HL-60 (cell line): ENCODE measurements at regions not wholly inside any gene's neighbourhood (a gene's known extent, or its start where the extent isn't known, plus 50 kb on each side); places are given as distances from the start of the nearest gene placed in this dataset.

Source experiments
- DNase-seq, 2 experiments: peaks; one replicate each; pipeline ENCODE4 v3.0.0-alpha.2; 2010 to 2020; ENCODE audit warnings: low read depth in 1 of 2, low spot score in 1 of 2
- H3K27ac ChIP-seq: fragments of 250-450 bp; sonication (Bioruptor Pico); replicated peaks from 2 replicates; pipeline ENCODE4 v1.5.1; 2020; ENCODE audit warnings: mild to moderate bottlenecking, moderate library complexity
- H3K27me3 ChIP-seq: fragments of 250-450 bp; sonication (Bioruptor Pico); 2 replicates; pipeline ENCODE4 v1.5.1; 2021; ENCODE audit warnings: mild to moderate bottlenecking, moderate library complexity; ENCODE audit not compliant: insufficient read depth, poor library complexity, severe bottlenecking
- H3K4me3 ChIP-seq: replicated peaks from 2 replicates; pipeline ENCODE4 v1.5.1; 2011; ENCODE audit warnings: mild to moderate bottlenecking, control low read depth, low read length; ENCODE audit not compliant: insufficient read depth
- GABPA ChIP-seq: IDR thresholded peaks from 2 replicates; pipeline ENCODE4 v1.6.1; 2012; ENCODE audit warnings: low read depth
- POLR2AphosphoS5 ChIP-seq: IDR thresholded peaks from 2 replicates; pipeline ENCODE4 v1.6.1; 2012; ENCODE audit warnings: low read depth
- SPI1 ChIP-seq: IDR thresholded peaks from 2 replicates; pipeline ENCODE4 v1.6.1; 2012; ENCODE audit warnings: low read depth, mild to moderate bottlenecking, borderline replicate concordance
- TF ChIP-seq, protein P1 (sequence below): IDR thresholded peaks from one replicate; pipeline ENCODE4 v1.5.1; 2011; ENCODE audit warnings: low read length, control low read depth, inconsistent platforms; ENCODE audit not compliant: insufficient read depth
- TF ChIP-seq, protein P2 (sequence below): IDR thresholded peaks from 2 replicates; pipeline ENCODE4 v1.6.1; 2012; ENCODE audit warnings: low read depth; ENCODE audit not compliant: insufficient replicate concordance

DNA sequence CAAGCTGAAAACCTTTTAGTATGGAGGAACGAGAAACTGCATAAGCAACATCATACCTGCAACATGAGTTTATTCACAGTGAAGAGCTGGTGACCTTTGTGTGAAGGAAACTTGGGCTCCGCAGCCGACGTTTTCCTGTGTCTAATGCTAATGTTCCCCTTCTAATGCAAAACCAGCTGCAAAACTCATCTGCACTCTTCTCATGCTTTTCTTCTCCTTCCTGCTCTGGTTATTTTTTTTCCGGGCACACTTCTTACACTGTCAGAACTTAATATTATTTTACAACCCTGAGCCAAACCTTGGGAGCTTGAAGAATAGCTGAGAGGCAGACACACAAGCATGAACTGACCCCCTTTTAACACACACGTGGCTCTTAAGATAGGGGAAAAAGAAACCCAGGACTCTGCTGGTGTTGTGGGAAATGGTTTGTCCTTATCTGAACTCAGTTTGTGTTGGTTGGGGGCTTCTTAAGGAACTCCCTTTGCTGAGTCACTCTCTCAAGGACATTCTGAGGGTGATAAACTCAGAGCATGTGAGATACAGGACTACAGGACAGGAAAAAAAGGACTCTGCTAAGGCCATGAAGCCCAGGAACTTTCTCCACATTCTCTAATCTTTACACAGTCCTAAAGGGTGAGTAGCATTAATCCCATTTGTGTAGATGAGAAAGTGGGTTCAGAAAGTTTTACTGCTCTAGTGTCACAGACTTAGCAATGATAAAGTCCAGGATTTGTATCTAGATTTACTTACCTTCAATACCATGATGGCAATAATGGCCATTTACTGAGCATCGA lies 439.3 kb upstream of the TRIB2 start:
- Histone ChIP-seq H3K27me3 (no peaks in the 10 kb centered on the region), H3K4me3 (no peak overlapping the region), H3K27ac (no peak overlapping the region)
- TF ChIP-seq GABPA, result no peak
- no peak for TF ChIP-seq POLR2AphosphoS5
- TF ChIP-seq SPI1, result no peak
- TF ChIP-seq, protein P1, sequence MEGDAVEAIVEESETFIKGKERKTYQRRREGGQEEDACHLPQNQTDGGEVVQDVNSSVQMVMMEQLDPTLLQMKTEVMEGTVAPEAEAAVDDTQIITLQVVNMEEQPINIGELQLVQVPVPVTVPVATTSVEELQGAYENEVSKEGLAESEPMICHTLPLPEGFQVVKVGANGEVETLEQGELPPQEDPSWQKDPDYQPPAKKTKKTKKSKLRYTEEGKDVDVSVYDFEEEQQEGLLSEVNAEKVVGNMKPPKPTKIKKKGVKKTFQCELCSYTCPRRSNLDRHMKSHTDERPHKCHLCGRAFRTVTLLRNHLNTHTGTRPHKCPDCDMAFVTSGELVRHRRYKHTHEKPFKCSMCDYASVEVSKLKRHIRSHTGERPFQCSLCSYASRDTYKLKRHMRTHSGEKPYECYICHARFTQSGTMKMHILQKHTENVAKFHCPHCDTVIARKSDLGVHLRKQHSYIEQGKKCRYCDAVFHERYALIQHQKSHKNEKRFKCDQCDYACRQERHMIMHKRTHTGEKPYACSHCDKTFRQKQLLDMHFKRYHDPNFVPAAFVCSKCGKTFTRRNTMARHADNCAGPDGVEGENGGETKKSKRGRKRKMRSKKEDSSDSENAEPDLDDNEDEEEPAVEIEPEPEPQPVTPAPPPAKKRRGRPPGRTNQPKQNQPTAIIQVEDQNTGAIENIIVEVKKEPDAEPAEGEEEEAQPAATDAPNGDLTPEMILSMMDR, result no peak
- TF ChIP-seq, protein P2, sequence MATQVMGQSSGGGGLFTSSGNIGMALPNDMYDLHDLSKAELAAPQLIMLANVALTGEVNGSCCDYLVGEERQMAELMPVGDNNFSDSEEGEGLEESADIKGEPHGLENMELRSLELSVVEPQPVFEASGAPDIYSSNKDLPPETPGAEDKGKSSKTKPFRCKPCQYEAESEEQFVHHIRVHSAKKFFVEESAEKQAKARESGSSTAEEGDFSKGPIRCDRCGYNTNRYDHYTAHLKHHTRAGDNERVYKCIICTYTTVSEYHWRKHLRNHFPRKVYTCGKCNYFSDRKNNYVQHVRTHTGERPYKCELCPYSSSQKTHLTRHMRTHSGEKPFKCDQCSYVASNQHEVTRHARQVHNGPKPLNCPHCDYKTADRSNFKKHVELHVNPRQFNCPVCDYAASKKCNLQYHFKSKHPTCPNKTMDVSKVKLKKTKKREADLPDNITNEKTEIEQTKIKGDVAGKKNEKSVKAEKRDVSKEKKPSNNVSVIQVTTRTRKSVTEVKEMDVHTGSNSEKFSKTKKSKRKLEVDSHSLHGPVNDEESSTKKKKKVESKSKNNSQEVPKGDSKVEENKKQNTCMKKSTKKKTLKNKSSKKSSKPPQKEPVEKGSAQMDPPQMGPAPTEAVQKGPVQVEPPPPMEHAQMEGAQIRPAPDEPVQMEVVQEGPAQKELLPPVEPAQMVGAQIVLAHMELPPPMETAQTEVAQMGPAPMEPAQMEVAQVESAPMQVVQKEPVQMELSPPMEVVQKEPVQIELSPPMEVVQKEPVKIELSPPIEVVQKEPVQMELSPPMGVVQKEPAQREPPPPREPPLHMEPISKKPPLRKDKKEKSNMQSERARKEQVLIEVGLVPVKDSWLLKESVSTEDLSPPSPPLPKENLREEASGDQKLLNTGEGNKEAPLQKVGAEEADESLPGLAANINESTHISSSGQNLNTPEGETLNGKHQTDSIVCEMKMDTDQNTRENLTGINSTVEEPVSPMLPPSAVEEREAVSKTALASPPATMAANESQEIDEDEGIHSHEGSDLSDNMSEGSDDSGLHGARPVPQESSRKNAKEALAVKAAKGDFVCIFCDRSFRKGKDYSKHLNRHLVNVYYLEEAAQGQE, result no peak
- no peak for DNase-seq

DNA sequence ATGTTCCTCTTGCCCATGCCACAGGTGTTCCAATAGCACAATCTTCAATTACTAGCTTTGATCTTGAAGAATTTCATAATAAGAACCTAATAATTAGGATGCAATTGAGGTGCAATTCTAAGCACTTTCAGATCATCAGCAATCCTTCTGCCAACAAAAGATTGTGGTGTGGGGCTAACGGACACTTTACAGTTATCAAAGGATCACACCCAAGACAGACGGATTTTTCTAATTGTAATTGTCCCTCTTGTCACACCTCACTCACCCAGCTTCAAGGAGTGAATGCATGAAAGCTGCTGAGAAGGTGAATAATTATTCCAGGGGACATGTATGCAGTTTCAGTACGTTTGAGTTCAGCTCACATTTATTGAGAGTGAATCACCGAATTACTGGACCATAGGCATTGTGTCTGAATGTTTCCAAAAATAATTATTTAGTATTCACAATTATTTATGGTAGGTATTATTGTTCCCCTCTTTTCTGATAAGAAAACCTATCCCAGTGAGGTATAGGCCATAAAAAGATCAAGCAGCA lies 438.5 kb upstream of the TRIB2 start:
- H3K27me3 ChIP-seq, result no peaks in the 10 kb centered on the region
- no peak for DNase-seq
- no peak overlapping the region for H3K4me3 ChIP-seq
- H3K27ac ChIP-seq, result no peak overlapping the region
- TF ChIP-seq, protein P2, result no peak
- TF ChIP-seq GABPA, result no peak
- TF ChIP-seq POLR2AphosphoS5, result no peak
- TF ChIP-seq, protein P1, result no peak
- TF ChIP-seq SPI1, result no peak

DNA sequence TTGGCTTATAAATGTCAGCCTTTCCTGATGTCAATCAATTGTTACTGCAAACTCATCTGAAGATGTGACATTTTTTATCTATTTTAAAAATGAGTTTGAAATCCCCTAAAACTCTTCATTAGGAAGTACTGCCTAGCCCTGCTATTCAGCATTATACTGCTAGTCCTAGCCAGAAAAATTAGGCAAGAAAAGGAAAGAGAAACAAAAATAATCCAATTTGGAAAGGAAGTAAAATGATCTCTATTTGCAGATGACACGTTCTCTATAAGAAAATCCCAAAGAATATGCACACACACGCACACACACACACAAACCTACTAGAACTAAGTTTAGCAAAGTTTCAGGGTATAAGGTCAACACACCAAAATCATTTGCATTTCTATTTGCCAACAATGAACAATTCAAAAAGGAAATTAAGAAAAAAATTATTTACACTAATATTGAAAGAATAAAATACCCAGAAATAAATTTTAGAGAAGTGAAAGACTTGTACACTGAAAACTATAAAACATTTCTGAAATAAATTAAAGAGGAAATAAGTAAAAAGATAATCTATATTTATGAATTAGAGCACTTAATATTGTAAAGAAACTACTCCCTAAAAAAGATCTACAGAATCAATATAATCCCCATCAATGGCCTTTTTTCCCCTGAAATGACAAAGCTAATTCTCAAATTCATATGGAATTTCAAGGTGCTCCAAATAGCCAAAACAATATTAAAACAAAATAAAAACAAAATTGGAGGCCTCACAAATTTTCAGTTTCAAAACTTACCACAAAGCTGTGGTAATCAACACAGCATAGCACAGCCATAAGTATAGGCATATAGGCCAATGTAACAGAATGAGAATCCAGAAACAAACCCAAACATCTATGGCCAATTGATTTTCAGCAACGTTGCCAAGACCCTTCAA lies 433.7 kb upstream of the TRIB2 start:
- H3K27me3 ChIP-seq, result no peaks in the 10 kb centered on the region
- no peak overlapping the region for H3K4me3 ChIP-seq
- TF ChIP-seq, protein P1, result no peak
- TF ChIP-seq POLR2AphosphoS5, result no peak
- TF ChIP-seq GABPA, result no peak
- TF ChIP-seq, protein P2, result no peak
- no peak for TF ChIP-seq SPI1
- DNase-seq, result no peak
- no peak overlapping the region for H3K27ac ChIP-seq
